Astrocyte of the cerebellum (primary cell): ENCODE measurements at regions not wholly inside any gene's neighbourhood (a gene's known extent, or its start where the extent isn't known, plus 50 kb on each side); places are given as distances from the start of the nearest gene placed in this dataset.
A peak's percentile ranks its signal among the peaks of the same experiment; 100 is the strongest.

Source experiments
- DNase-seq: peaks from one replicate; pipeline ENCODE4 v3.0.0-alpha.2; 2011; ENCODE audit warnings: low read depth
- H3K4me3 ChIP-seq: 2 replicates; pipeline ENCODE4 v1.5.1; 2011; ENCODE audit warnings: mild to moderate bottlenecking, low read depth, low read length, moderate library complexity
- in situ Hi-C: cut with HindIII; loops from 2 replicates; pipeline ENCODE4 v1.10.0; 2017; ENCODE audit warnings: low sequenced_read_pairs
- TF ChIP-seq, protein P1 (sequence below): IDR thresholded peaks from 2 replicates; pipeline ENCODE4 v1.5.1; 2012; ENCODE audit warnings: low read length, low read depth, moderate library complexity, mild to moderate bottlenecking; ENCODE audit errors: missing control alignments

DNA sequence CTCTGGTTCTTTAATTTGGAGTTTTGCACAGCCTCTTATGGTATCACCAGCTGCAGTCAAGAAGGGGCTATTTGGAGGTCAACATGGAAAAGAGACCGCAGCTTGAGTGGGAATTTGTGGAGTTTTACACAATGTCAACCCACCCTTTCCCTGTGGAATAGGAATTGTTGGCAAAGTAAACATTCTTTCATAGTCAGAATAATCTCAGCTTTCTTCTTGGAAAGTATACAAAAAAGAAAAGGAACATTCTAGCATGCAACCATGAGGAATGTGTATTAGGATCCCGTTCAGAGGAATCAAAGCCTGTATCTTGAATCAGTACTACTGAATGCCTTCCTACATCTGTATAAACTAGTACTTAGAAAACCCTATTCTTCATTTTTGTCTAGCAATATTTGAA is 107.6 kb downstream of the LURAP1L start:
- in situ Hi-C loops = no loop called here
- peak; percentile 33 for DNase-seq
- TF ChIP-seq, protein P1, sequence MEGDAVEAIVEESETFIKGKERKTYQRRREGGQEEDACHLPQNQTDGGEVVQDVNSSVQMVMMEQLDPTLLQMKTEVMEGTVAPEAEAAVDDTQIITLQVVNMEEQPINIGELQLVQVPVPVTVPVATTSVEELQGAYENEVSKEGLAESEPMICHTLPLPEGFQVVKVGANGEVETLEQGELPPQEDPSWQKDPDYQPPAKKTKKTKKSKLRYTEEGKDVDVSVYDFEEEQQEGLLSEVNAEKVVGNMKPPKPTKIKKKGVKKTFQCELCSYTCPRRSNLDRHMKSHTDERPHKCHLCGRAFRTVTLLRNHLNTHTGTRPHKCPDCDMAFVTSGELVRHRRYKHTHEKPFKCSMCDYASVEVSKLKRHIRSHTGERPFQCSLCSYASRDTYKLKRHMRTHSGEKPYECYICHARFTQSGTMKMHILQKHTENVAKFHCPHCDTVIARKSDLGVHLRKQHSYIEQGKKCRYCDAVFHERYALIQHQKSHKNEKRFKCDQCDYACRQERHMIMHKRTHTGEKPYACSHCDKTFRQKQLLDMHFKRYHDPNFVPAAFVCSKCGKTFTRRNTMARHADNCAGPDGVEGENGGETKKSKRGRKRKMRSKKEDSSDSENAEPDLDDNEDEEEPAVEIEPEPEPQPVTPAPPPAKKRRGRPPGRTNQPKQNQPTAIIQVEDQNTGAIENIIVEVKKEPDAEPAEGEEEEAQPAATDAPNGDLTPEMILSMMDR = no peak
- H3K4me3 ChIP-seq = no peak overlapping the region

DNA sequence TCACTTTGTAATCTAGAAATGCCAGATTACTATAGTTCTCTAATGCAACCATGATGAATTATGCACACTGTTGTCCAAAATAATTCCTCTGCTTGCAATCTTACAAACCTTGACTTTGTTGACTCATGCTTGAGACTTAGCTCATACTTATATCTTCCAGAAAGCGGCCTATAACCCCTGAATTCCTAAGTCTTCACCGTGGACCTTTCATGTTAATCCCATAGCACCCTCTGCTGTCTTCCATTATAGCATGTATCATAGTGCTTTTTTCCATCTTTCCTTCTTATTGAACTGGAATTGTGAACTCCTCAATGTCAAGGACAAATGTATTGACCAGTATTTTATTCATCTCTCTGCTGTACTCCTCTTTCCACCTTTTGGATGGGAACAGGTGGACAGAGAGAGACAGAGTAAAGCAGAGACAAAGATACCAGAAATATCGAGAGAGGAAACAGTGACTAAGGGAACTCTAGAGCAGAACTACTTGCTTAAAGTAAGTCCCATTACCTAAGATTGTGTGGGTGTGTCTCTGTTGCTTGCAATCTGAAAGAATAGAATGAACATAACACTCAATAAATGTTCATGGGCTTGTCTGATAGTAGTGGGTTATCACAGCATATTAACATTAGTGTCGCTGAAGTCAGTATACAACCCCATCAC is 110.0 kb downstream of the LURAP1L start:
- peak; percentile 35 for DNase-seq
- in situ Hi-C loops = no loop called here
- TF ChIP-seq, protein P1 = peak; percentile 48
- H3K4me3 ChIP-seq = no peak overlapping the region

DNA sequence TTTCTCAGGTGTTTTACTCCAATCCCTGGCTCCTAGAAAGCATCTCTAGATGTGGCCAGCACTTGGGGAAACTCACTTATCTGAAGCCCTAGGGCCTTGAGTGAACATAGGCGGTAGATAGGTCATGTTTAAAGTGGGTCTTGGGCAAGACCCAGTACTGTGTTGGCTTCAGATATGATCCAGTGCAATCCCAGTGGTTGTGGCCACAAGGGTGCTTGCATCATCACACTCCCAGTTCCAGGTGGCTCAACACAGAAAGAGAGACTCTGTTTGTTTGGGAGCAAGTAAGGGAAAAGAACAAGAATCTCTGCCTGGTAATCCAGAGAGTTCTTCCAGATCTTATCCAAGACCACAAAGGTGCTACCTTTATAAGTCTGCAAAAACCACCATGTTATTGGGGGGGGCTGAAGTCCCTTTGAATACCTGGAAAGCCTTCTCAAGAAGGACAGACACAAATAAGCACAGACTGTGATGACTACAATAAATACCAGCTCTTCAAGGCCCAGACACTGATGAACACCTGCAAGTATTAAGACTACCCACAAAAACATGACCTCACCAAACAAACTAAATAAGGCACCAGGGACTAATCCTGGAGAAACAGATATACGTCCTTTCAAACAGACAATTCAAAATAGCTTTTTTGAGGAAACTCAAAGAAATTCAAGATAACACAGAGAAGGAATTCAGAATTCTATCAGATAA is 114.7 kb downstream of the LURAP1L start:
- no peak for DNase-seq
- H3K4me3 ChIP-seq = no peak overlapping the region
- TF ChIP-seq, protein P1 = no peak
- in situ Hi-C loops = no loop called here

DNA sequence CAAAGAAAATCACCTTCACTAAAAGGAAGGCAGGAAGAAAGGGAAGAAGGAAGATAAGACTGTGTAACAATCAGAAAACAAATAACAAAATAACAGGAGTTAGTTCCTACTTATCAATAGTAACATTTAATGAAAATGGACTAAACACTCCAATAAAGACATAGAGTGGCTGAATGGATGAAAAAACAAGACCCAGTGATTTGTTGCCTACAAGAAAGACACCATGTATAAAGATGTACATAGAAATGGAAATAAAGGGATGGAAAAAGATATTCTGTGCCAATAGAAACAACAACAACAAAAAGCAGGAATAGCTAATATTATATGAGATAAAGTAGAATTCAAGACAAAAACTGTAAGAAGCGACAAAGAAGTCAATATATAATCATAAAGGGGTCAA is 116.8 kb downstream of the LURAP1L start:
- in situ Hi-C loops = no loop called here
- DNase-seq = no peak
- H3K4me3 ChIP-seq = no peak overlapping the region

DNA sequence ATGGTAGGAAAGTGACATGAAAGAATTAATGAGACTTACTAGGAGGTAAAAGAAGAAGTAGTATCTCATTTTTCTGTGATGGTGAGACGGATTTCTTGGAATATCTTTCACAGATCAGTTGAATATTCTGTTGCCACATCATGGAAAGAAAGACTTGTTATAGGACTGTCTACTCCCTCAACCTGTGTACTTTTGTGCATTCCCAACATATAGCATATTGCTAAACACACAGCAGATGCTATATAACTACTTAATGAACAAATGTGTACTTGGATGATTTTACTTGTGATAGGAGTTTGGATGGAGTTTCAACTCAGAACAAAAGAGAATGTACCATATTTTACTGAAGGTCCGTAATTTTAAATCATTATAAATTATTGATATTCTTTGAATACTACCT is 128.5 kb downstream of the LURAP1L start:
- in situ Hi-C loops = no loop called here

More for the DNA sequence above, 116.8 kb downstream of the LURAP1L start:
- TF ChIP-seq, protein P1 = no peak

DNA sequence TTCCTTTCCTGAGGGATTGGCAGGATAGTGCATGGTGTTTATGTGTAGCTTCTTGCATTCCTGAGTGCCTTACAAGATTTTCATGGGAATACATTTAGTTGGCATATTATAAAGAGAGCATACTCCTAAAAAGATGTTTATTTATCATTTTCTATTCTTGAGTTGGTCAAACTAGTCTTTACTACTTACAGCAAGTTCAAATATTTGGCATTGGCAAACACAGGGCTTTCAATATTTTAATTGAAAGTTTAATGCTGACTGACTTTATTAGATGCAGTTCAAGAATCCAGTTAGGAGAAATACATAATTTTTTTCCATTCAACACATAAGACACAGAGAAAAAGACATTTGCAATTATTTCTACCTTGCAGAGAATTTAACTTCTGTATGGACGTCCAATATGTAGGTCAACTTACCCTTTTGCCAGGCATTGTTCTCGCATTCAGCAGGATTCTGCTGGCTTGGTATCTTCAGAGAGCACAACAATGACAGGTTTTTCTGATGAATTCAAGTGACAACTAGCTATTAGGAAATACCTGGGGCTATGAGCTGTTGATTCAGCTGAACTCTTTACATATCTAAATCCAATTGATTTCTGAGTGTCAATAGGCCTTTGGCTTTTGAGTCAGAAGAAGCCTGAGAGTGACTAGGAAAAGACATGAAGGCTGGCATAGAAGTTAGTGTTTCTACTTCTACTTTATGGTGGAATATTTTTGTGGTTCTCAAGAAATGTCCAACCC is 129.6 kb downstream of the LURAP1L start:
- no peak overlapping the region for H3K4me3 ChIP-seq

More for the DNA sequence above, 128.5 kb downstream of the LURAP1L start:
- TF ChIP-seq, protein P1 = no peak
- no peak overlapping the region for H3K4me3 ChIP-seq
- no peak for DNase-seq

More for the DNA sequence above, 129.6 kb downstream of the LURAP1L start:
- in situ Hi-C loops = no loop called here
- TF ChIP-seq, protein P1 = no peak
- no peak for DNase-seq
